Calu3 (cell line): ENCODE measurements at regions not wholly inside any gene's neighbourhood (a gene's known extent, or its start where the extent isn't known, plus 50 kb on each side); places are given as distances from the start of the nearest gene placed in this dataset.
"Not testable (repeated sequence)": the region's sequence is repeated elsewhere in the genome, so short reads cannot be mapped to it uniquely, and the experiment has no call there.

Experiments
- BruUV-seq: library from RNA; stranded (reverse); fragments of 400-500 nt; replicated peaks from 2 replicates; lab custom pipeline; 2021; lab: Mats Ljungman, UMichigan
- CTCF ChIA-PET: fragments of 300-600 bp; sonication (Branson Sonifier 250); formaldehyde crosslinking; loops from one replicate; lab custom pipeline; 2022; ENCODE audit warnings: antibody characterized with exemption; lab: Charles Lee
- DNase-seq: peaks from one replicate; pipeline ENCODE4 v3.0.0; 2022
- H3K27ac Mint-ChIP-seq: one replicate; pipeline ENCODE4 v1.8.0; 2022; ENCODE audit warnings: mixed read lengths; ENCODE audit not compliant: unreplicated experiment
- H3K27me3 Mint-ChIP-seq: one replicate; pipeline ENCODE4 v1.8.0; 2022; ENCODE audit warnings: mixed read lengths; ENCODE audit not compliant: unreplicated experiment
- H3K36me3 Mint-ChIP-seq: one replicate; pipeline ENCODE4 v1.8.0; 2022; ENCODE audit warnings: mild to moderate bottlenecking, moderate library complexity, mixed read lengths; ENCODE audit not compliant: insufficient read depth, unreplicated experiment
- H3K4me1 Mint-ChIP-seq: one replicate; pipeline ENCODE4 v1.8.0; 2022; ENCODE audit warnings: mild to moderate bottlenecking, low read depth, mixed read lengths; ENCODE audit not compliant: unreplicated experiment
- H3K4me3 Mint-ChIP-seq: one replicate; pipeline ENCODE4 v1.8.0; 2022; ENCODE audit warnings: mild to moderate bottlenecking, low read depth, moderate library complexity, mixed read lengths; ENCODE audit not compliant: unreplicated experiment
- H3K9me3 Mint-ChIP-seq: one replicate; pipeline ENCODE4 v1.8.0; 2022; ENCODE audit warnings: low read depth, mixed read lengths; ENCODE audit not compliant: unreplicated experiment
- intact Hi-C: fragments of 100-400 bp; cut with micrococcal nuclease; formaldehyde crosslinking; loops from one replicate; pipeline ENCODE4 v1.10.0; 2022; ENCODE audit not compliant: unreplicated experiment
- TF ChIP-seq, protein P1 (sequence below): fragments of 200-600 bp; IDR thresholded peaks from one replicate; pipeline ENCODE4 v1.8.0; 2022; ENCODE audit warnings: antibody characterized with exemption; ENCODE audit not compliant: unreplicated experiment

DNA sequence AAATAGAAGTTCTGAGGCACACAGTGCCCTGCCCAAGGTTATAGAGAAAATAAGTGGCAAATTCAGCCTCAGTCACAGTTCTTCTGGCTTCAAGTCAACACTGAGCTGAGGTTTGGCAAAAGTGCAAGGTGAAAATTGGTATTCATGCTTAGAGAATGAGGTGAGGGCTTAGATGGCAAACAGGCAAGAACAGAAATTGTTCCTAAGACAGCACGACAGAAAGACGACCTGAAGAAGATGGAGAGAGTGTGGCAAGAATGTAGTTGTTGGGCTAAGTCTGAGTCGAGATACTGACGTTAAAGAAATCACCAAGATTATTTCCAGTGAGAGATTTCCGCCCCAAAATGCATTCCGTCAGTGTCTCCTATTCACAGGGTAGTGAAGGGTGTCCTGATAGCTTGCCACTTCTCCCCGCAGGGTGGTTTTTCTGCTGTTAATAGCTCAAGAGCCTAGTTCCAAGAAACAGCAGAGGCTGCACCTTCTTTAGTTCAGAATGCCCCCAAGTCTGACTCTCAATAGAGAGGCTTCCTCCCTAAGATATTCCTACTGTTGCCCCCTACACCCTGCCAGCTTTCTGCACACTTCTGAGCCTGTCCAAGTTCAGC lies 260.8 kb upstream of the AMIGO2 start:
- intact Hi-C loops: no loop called here
- TF ChIP-seq, protein P1, sequence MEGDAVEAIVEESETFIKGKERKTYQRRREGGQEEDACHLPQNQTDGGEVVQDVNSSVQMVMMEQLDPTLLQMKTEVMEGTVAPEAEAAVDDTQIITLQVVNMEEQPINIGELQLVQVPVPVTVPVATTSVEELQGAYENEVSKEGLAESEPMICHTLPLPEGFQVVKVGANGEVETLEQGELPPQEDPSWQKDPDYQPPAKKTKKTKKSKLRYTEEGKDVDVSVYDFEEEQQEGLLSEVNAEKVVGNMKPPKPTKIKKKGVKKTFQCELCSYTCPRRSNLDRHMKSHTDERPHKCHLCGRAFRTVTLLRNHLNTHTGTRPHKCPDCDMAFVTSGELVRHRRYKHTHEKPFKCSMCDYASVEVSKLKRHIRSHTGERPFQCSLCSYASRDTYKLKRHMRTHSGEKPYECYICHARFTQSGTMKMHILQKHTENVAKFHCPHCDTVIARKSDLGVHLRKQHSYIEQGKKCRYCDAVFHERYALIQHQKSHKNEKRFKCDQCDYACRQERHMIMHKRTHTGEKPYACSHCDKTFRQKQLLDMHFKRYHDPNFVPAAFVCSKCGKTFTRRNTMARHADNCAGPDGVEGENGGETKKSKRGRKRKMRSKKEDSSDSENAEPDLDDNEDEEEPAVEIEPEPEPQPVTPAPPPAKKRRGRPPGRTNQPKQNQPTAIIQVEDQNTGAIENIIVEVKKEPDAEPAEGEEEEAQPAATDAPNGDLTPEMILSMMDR: no peak
- CTCF ChIA-PET: no interaction called here

DNA sequence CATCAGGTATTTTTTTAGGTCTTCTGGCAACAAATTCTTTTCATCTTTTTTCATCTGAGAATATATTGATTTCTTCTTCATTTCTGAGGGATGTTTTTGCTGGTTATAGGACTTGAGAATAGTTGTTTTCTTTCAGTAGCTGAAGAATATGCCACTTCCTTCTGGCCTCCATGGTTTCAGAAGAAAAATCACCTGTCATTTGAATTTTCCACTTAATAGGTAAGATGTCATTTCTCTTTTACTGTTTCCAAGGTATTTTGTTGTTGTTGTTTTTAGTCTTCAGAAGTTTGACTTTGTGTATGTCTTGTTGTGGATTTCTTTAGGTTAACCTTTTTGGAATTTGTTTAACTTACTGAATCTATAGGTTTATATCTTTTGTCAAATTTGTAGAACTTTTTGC lies 257.8 kb upstream of the AMIGO2 start:
- DNase-seq: no peak
- H3K4me3 Mint-ChIP-seq: no peak overlapping the region
- TF ChIP-seq, protein P1: no peak
- H3K27me3 Mint-ChIP-seq: no peaks in the 10 kb centered on the region
- no TSS peak for BruUV-seq
- no peaks in the 10 kb centered on the region for H3K36me3 Mint-ChIP-seq
- intact Hi-C loops: no loop called here
- no peaks in the 10 kb centered on the region for H3K4me1 Mint-ChIP-seq
- no peak overlapping the region for H3K27ac Mint-ChIP-seq
- CTCF ChIA-PET: no interaction called here
- peaks cover 2% of the 10 kb centered on the region for H3K9me3 Mint-ChIP-seq

More for the DNA sequence above, 260.8 kb upstream of the AMIGO2 start:
- peaks cover 2% of the 10 kb centered on the region for H3K9me3 Mint-ChIP-seq
- no peak overlapping the region for H3K27ac Mint-ChIP-seq
- H3K4me3 Mint-ChIP-seq: no peak overlapping the region
- H3K36me3 Mint-ChIP-seq: no peaks in the 10 kb centered on the region
- BruUV-seq: no TSS peak
- no peaks in the 10 kb centered on the region for H3K27me3 Mint-ChIP-seq
- no peaks in the 10 kb centered on the region for H3K4me1 Mint-ChIP-seq
- DNase-seq: no peak

DNA sequence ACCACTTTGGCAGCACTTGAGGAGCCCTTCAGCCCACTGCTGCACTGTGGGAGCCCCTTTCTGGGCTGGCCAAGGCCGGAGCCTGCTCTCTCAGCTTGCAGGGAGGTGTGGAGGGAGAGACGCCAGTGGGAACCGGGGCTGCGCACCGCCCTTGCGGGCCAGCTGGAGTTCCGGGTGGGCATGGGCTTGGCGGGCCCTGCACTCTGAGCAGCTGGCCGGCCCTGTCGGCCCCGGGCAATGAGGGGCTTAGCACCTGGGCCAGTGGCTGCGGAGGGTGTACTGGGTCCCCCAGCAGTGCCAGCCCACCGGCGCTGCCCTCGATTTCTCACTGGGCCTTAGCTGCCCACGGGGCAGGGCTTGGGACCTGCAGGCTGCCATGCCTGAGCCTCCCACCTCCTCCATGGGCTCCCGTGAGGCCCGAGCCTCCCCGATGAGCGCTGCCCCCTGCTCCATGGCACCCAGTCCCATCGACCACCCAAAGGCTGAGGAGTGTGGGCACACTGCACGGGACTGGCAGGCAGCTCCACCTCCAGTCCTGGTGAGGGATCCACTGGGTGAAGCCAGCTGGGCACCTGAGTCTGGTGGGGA lies 253.6 kb upstream of the AMIGO2 start:
- H3K4me1 Mint-ChIP-seq, H3K36me3 Mint-ChIP-seq, H3K4me3 Mint-ChIP-seq, BruUV-seq, H3K9me3 Mint-ChIP-seq, H3K27ac Mint-ChIP-seq, intact Hi-C loops, DNase-seq, CTCF ChIA-PET, H3K27me3 Mint-ChIP-seq: not testable (repeated sequence)

DNA sequence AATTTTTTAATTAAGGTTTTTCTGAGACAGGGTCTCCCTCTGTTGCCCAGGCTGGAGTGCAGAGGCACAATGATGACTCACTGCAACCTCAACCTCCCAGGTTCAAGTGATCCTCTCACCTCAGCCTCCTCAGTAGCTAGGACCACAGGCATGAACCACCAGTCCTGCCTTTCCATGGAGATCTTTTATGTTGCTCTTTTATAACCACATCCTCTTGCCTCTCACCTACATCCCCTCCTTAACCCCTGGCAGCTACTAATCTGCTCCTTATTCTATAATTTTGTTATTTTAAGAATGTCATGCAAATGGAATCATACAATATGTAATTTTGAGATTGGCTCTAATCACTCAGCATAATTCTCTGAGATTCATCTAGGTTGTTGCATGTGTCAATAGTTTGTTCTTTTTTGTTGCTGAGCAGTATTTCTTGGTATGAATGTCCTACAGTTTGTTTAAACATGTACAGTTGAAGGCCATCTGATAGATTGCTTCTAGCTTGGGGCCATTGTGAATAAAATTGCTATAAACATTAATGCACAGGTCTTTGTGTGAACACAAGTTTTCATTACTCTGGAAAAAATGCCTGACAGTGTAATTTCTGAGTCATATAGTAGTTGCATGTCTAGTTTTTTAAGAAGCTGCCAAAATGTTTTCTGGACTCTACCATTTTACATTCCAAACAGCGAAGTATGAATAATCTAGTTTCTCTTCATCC lies 249.2 kb upstream of the AMIGO2 start:
- TF ChIP-seq, protein P1: no peak
- no TSS peak for BruUV-seq
- CTCF ChIA-PET: no interaction called here
- Mint-ChIP-seq H3K4me3 (no peak overlapping the region), H3K36me3 (no peaks in the 10 kb centered on the region), H3K4me1 (no peaks in the 10 kb centered on the region), H3K27ac (no peak overlapping the region), H3K27me3 (no peaks in the 10 kb centered on the region), H3K9me3 (no peaks in the 10 kb centered on the region)
- no peak for DNase-seq
- intact Hi-C loops: no loop called here

DNA sequence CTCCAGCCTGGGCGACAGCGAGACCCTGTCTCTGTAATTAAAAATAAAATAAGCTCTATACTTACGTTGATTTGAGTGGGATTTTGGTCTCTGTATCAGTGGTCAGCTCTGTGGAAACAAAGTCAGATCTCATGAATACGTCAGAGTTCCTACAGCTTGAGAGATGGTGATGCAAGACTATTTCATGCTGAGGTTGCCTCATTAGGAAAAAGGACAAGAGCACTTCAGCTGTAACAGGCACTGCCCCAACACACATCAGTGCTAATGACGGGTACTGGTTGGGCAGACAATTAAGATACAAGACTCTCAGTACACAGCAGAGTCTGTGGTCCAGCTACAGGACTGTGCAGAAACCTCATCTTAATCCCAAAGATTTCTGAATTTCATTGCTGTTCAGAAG lies 246.4 kb upstream of the AMIGO2 start:
- intact Hi-C loops: no loop called here

More for the DNA sequence above, 246.4 kb upstream of the AMIGO2 start:
- H3K4me3 Mint-ChIP-seq: no peak overlapping the region
- no peaks in the 10 kb centered on the region for H3K4me1 Mint-ChIP-seq
- H3K36me3 Mint-ChIP-seq: no peaks in the 10 kb centered on the region
- no peaks in the 10 kb centered on the region for H3K27me3 Mint-ChIP-seq
- H3K9me3 Mint-ChIP-seq: no peaks in the 10 kb centered on the region
- CTCF ChIA-PET: no interaction called here
- TF ChIP-seq, protein P1: no peak
- no TSS peak for BruUV-seq
- H3K27ac Mint-ChIP-seq: no peak overlapping the region
- DNase-seq: no peak
